Left cardiac atrium (tissue), 4 donors: ENCODE measurements at regions not wholly inside any gene's neighbourhood (a gene's known extent, or its start where the extent isn't known, plus 50 kb on each side); places are given as distances from the start of the nearest gene placed in this dataset.

Experiments used
- ATAC-seq, 2 donors: fragments of 200-7000 bp; cut with Tn5 transposase; one replicate each; pipeline ENCODE4 v1.9.1; 2020; ENCODE audit warnings: mild to moderate bottlenecking in 2 of 2, moderate library complexity in 2 of 2
- DNase-seq: peaks from one replicate; pipeline ENCODE4 v3.0.0-alpha.2; 2020
- intact Hi-C, 2 donors: fragments of 100-400 bp; cut with DNase I; formaldehyde crosslinking; loops; one replicate each; pipeline versions ENCODE4 v1.14.1 to v1.15.1; 2022 to 2023
- donor health status: DM: no; HTN: yes; CAD: no.
- donor health status: DM: no; HTN: yes; CAD: no; lungs with severe emphysema.
- donor health status: DM: yes; HTN: yes; CAD: no.
- donor health status: Dilated cardiomyopathy.

DNA sequence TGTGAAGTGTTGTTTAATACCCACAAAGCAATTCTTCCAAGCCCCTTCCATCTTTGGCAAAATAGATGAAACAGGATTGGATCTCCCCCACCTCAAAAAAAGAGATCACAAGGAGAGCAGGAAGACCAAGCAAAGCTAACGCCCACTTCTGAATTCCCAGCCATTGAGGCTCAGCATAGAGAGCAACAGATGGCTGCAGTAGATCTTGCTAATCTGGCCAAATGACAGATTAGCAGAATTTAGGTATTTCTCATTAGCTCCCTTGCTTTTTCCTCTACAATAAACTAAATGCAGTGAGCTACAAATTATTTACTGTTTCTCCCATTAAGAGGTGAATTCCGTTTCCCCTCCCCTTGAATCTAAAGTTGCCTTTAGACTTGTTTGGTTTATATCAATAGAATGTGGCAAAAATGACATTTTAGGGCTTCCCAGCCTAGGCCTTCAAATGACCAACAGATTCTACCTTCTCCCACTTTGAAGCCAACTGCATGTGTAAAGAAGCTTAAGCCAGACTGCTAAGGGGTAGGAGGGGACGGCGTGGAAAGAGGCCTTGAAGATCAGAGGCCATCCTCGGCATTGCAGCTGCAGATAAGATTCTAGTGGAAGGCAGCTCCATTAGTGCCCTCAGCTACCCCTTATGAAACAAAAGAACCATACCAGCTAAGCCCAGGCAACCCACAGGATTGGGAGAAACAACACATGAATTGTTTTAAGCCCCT is 56.8 kb upstream of the CPEB4 start:
- intact Hi-C loops: no loop called here
- no peak for ATAC-seq

DNA sequence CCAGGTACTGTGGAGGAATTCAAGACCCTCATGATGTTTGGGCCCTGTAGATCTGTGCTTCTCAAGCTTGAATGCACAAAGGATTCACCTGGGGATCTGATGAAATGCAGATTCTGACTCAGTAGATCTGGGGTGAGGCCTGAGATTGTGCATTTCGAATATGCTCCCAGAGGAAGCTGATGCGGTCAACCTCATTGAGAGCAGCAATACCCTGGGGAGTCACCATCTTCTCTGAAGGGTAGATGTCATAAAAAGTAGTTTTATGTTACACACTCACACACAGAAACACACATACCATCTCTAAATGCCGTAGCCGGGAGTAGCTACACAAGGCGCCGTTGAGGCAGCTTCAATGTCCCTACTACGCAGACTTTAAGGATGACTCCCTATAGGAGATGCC is 55.8 kb upstream of the CPEB4 start:
- ATAC-seq (no peak), DNase-seq (no peak)
- intact Hi-C loops: no loop called here

More for the DNA sequence above, 56.8 kb upstream of the CPEB4 start:
- no peak for DNase-seq

DNA sequence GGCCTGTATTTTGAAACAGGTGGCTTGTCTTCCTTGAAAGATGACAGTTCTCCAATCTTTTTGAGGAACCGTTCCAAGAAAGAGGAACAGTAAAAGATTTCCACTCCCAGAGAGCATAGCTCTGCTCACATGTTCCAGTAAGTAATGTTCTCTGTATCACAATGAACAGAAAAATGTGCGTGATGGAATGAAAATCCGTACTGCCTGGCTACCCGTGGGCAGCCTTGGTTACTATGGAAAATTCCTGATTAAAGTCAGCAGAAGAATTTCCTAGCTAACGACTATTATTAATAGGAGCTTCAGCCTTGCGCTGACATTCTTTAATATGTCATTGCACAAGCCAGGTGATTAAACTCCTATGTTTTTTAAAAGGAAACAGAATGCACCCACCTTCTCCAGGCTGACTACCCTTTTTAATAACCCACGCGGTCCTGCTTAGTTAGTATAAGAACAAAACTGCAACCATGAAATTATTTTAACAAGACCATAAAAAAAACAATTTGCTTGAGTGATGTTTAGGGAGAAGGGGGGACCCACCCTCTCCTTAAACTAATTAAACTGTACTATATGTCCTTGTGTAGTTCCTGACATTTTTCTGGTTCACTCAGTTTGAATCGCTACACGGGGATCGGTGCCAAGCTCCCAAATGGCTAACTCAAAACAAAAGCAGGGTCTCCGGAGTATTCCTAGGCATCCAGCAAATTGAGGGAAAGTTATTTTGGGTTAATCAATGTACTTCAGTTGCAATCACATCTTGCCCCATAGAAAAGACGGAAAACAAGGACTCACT is 54.8 kb upstream of the CPEB4 start:
- intact Hi-C loops: no loop called here
- DNase-seq (no peak), ATAC-seq (peak; percentile 61 to 67)

DNA sequence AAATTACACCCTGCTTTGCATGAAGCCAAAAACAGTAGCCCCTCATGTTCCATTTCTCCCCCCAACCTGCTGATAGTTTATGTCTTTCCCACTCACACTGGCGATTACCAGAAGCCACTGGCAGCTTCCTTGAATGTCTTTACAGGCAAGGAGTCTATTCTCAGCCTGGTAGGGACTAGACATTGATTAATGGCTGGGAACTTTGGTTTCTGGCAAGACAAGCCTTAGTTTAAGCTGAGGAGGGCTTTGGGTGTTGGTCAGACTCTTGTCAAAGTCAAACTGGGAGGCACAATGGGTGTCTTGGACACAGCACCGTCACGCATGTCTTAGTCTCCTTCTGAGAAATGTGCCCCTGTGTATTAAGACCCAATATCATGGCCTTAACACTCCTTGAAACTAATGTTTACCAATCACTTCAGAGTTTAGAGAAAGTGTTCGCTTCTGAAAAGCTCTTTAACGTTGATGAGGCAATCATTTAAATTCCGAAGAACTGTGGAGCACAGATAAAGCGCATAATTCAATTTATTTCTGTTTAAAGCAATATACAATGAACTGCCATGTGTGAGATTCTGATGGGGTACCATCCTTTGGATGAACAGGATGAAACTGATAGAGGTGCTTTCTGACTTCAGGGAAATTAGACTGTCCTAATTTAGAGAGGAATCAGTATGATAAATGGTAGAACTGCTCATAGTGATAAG is 53.9 kb upstream of the CPEB4 start:
- DNase-seq: no peak
- no peak for ATAC-seq
- intact Hi-C loops: no loop called here

DNA sequence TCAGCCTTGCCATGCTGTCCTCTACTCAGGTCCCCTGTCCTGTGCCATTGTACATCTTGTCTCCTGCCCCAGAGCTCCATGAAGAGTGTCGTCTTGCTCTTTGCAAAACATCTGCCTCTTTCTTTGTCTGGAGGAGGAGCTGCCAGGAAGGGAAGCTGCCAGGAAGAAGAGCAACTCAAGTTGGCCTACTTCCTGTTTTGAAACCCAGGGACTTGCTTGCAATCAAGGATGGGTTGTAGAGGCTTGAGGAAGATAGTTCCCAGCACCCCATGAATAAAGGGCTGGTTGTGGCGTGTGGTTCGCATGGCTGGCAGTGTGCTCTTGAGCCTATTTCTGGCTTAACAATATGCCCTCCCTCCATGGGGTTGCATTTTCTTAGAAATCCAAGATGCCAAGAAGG is 53.0 kb upstream of the CPEB4 start:
- DNase-seq: no peak
- intact Hi-C loops: no loop called here
- peak in 1 of 2 donors; percentile 36 for ATAC-seq

DNA sequence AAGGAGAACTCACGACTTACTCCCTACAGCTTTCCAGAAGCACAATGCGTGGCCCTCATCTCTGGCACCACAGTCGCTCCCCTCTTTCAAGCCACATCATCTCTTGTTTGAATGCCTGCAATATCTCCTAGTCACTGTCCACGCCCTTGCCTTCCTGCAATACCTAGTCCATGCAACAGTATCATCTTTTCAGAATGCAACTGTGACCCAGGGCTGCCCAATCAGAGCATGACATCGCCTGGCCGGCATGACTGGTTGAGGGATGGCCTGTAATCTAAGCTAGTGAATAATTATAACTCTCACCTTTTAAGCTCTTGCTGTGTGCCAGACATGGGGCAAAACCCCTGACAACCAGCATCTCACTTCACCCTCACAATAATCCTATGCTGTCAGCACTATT is 52.5 kb upstream of the CPEB4 start:
- no peak for DNase-seq
- intact Hi-C loops: no loop called here
- no peak for ATAC-seq

DNA sequence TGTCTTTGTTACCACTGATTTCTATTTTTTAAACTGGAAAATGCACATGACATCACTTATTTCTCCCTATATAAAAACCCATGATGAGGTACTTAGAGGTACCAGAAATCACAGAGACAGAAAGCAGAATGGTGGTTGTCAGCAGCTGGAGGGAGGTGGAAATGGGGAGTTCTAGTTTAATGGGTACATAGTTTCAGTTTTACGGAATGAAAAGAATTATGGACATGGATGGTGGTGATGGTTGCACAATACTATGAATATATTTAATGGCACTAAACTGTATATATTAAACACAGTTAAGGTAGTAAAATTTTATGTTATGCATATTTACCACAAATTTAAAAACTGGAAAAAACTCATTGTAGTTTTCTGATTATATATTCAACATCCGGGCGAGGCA is 50.5 kb upstream of the CPEB4 start:
- intact Hi-C loops: no loop called here
- ATAC-seq: no peak
- no peak for DNase-seq
